Keratinocyte (primary cell): ENCODE measurements at regions not wholly inside any gene's neighbourhood (a gene's known extent, or its start where the extent isn't known, plus 50 kb on each side); places are given as distances from the start of the nearest gene placed in this dataset.

ENCODE experiments used
- DNase-seq: peaks from one replicate; pipeline ENCODE4 v3.0.0-alpha.2; 2011; ENCODE audit warnings: low read depth, missing footprints, low spot score
- FAIRE-seq: peaks from 2 replicates; lab custom pipeline; 2011; peaks lifted over from hg19 to GRCh38; lab: Jason Lieb, UNC
- H2AFZ ChIP-seq: 2 replicates; pipeline ENCODE4 v1.6.0; 2012; ENCODE audit warnings: low read length, control low read depth, inconsistent platforms; ENCODE audit not compliant: control insufficient read depth
- H3K27ac ChIP-seq: 2 replicates; pipeline ENCODE4 v1.5.1; 2011; ENCODE audit warnings: low read length; ENCODE audit not compliant: control insufficient read depth, insufficient read depth
- H3K27me3 ChIP-seq: 3 replicates; pipeline ENCODE4 v1.6.0; 2011; ENCODE audit warnings: low read length; ENCODE audit not compliant: control insufficient read depth, insufficient read depth; ENCODE audit errors: extremely low read depth
- H3K36me3 ChIP-seq, 2 experiments: 2 replicates in 1 of 2; 3 replicates in 1 of 2; pipeline ENCODE4 v1.5.1; 2011; ENCODE audit warnings: low read length in 2 of 2, mild to moderate bottlenecking in 1 of 2; ENCODE audit not compliant: control insufficient read depth in 2 of 2, insufficient read depth in 2 of 2; ENCODE audit errors: extremely low read depth in 1 of 2
- H3K4me1 ChIP-seq: 3 replicates; pipeline ENCODE4 v1.5.1; 2011; ENCODE audit warnings: low read length; ENCODE audit not compliant: control insufficient read depth, insufficient read depth; ENCODE audit errors: extremely low read depth
- H3K4me2 ChIP-seq: 3 replicates; pipeline ENCODE4 v1.6.0; 2011; ENCODE audit warnings: low read depth, low read length; ENCODE audit not compliant: control insufficient read depth, insufficient read depth; ENCODE audit errors: extremely low read depth
- H3K4me3 ChIP-seq, 3 experiments: fragments of 200-600 bp in 1 of 3; sonication (generic) in 1 of 3; 2 replicates in 2 of 3; 3 replicates in 1 of 3; pipeline ENCODE4 v1.5.1; 2011 to 2016; ENCODE audit warnings: low read length in 3 of 3, mild to moderate bottlenecking in 3 of 3, control low read depth in 2 of 3, inconsistent platforms in 1 of 3, low read depth in 1 of 3, mixed read lengths in 1 of 3, mixed run types in 1 of 3, moderate library complexity in 1 of 3; ENCODE audit not compliant: control insufficient read depth in 2 of 3, insufficient read depth in 2 of 3; ENCODE audit errors: extremely low read depth in 1 of 3
- H3K79me2 ChIP-seq: 2 replicates; pipeline ENCODE4 v1.6.0; 2012; ENCODE audit warnings: low read length; ENCODE audit not compliant: control insufficient read depth, insufficient read depth
- H3K9ac ChIP-seq: 3 replicates; pipeline ENCODE4 v1.6.0; 2011; ENCODE audit warnings: low read length; ENCODE audit not compliant: control insufficient read depth, insufficient read depth; ENCODE audit errors: extremely low read depth
- H3K9me1 ChIP-seq: 3 replicates; pipeline ENCODE4 v1.6.0; 2011; ENCODE audit warnings: low read length; ENCODE audit not compliant: control insufficient read depth, insufficient read depth; ENCODE audit errors: extremely low read depth
- H3K9me3 ChIP-seq: 2 replicates; pipeline ENCODE4 v1.5.1; 2012; ENCODE audit warnings: low read depth, low read length; ENCODE audit not compliant: control insufficient read depth
- H4K20me1 ChIP-seq: 3 replicates; pipeline ENCODE4 v1.6.0; 2011; ENCODE audit warnings: low read length; ENCODE audit not compliant: control insufficient read depth, insufficient read depth; ENCODE audit errors: extremely low read depth
- EZH2 ChIP-seq: IDR thresholded peaks from one replicate; pipeline ENCODE4 v1.6.1; 2012; ENCODE audit warnings: inconsistent platforms, mild to moderate bottlenecking, low read length, moderate library complexity
- dilution Hi-C: fragments of 300-500 bp; cut with MboI; formaldehyde crosslinking; loops from one replicate; pipeline ENCODE4 v1.7.0; 2020; ENCODE audit warnings: low sequenced_read_pairs; ENCODE audit not compliant: extremely low pct_ligation_motif_present
- TF ChIP-seq, protein P1 (sequence below), 3 experiments: IDR thresholded peaks in 1 of 3; conservative IDR thresholded peaks in 1 of 3; optimal IDR thresholded peaks in 1 of 3; 2 replicates in 2 of 3; 3 replicates in 1 of 3; pipeline versions ENCODE3 to v1.5.1; 2011; ENCODE audit warnings: low read length in 3 of 3, mild to moderate bottlenecking in 3 of 3, moderate library complexity in 2 of 3, control low read depth in 1 of 3, inconsistent platforms in 1 of 3; ENCODE audit not compliant: insufficient read depth in 2 of 3; ENCODE audit errors: extremely low read depth in 1 of 3

DNA sequence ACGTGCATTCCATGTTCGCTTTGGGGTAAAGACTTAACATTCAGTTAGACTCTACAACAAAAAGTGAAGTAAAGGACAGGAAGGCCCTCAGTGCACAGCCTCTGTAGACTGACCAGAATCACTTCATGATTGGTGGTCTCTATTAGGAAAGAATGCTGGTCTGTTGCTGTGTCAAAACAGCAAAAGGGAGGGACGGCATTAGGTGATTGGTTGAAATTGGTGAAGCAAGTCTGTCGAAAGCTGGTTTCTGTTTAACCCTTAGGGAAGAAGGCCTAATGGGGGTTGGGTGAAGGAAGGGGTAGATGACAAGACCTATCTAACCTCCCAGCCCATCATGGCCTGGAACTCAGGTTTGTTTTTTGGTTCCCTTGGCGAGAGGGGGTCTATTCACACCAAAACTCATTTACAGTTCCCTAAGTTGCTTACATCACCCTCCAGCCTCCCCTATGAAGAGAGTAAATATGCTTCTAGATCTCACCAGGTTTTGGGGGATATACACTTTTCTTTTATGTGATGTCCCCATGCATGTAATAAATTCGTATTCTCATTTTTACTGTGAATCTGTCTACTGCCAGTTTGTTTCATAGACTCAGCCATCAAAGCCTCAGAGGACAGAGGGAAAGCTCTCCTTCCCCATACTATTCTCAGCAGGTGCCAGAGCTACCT is 65.6 kb downstream of the TMEM17 start:
- TF ChIP-seq, protein P1, sequence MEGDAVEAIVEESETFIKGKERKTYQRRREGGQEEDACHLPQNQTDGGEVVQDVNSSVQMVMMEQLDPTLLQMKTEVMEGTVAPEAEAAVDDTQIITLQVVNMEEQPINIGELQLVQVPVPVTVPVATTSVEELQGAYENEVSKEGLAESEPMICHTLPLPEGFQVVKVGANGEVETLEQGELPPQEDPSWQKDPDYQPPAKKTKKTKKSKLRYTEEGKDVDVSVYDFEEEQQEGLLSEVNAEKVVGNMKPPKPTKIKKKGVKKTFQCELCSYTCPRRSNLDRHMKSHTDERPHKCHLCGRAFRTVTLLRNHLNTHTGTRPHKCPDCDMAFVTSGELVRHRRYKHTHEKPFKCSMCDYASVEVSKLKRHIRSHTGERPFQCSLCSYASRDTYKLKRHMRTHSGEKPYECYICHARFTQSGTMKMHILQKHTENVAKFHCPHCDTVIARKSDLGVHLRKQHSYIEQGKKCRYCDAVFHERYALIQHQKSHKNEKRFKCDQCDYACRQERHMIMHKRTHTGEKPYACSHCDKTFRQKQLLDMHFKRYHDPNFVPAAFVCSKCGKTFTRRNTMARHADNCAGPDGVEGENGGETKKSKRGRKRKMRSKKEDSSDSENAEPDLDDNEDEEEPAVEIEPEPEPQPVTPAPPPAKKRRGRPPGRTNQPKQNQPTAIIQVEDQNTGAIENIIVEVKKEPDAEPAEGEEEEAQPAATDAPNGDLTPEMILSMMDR (optimal IDR thresholded peaks at IDR 0.05 in 1 of 3, IDR thresholded peaks at IDR 0.05 in 1 of 3, conservative IDR thresholded peaks at IDR 0.05 in 1 of 3; ENCODE audit: extremely low read depth in 1 of 3, insufficient read depth in 2 of 3, low read length in 3 of 3) = no peak
- Histone ChIP-seq H3K4me2 (no peak overlapping the region), H3K4me1 (peaks cover 18% of the 10 kb centered on the region), H3K9ac (no peak overlapping the region), H3K9me1 (no peaks in the 10 kb centered on the region), H2AFZ (no peak overlapping the region), H3K79me2 (no peaks in the 10 kb centered on the region), H3K9me3 (no peaks in the 10 kb centered on the region), H4K20me1 (no peaks in the 10 kb centered on the region), H3K4me3 (no peak overlapping the region), H3K27me3 (no peaks in the 10 kb centered on the region), H3K27ac (no peak overlapping the region), H3K36me3 (no peaks in the 10 kb centered on the region)
- no peak for FAIRE-seq
- dilution Hi-C loops = no loop called here
- DNase-seq = no peak

DNA sequence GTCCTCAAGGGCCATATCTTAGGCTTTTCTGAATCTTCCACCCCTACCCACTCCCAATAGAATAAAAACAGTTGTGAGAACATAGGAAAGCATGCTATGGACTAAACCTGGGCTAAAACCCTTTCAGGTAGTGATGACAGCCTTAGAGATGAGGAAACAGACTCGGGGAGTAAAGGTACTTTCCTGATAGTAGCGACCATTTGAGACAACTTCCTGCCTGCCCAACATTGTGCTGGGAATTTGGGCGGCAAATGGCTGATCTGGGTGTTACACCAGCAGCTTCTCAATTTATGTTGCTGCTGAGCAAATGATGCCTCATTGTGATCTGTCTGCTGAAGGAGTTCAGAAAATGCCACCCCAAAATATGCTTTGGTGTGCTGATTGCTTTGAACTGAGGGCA is 66.6 kb downstream of the TMEM17 start:
- H3K27ac ChIP-seq = no peak overlapping the region
- TF ChIP-seq, protein P1 (optimal IDR thresholded peaks at IDR 0.05 in 1 of 3, IDR thresholded peaks at IDR 0.05 in 1 of 3, conservative IDR thresholded peaks at IDR 0.05 in 1 of 3; ENCODE audit: extremely low read depth in 1 of 3, insufficient read depth in 2 of 3, low read length in 3 of 3) = no peak
- TF ChIP-seq EZH2 = no peak
- peaks cover 18% of the 10 kb centered on the region for H3K4me1 ChIP-seq
- no peak overlapping the region for H3K4me3 ChIP-seq
- FAIRE-seq (no peak), DNase-seq (no peak)
- H3K79me2 ChIP-seq = no peaks in the 10 kb centered on the region
- no peak overlapping the region for H3K9ac ChIP-seq
- no peaks in the 10 kb centered on the region for H3K9me3 ChIP-seq
- H3K4me2 ChIP-seq = no peak overlapping the region
- H3K27me3 ChIP-seq = no peaks in the 10 kb centered on the region
- dilution Hi-C loops = no loop called here
- no peaks in the 10 kb centered on the region for H4K20me1 ChIP-seq
- no peaks in the 10 kb centered on the region for H3K9me1 ChIP-seq
- H3K36me3 ChIP-seq = no peaks in the 10 kb centered on the region
- H2AFZ ChIP-seq = no peak overlapping the region
